GM10248 (cell line): ENCODE measurements at regions not wholly inside any gene's neighbourhood (a gene's known extent, or its start where the extent isn't known, plus 50 kb on each side); places are given as distances from the start of the nearest gene placed in this dataset.

Experiments used
- CTCF ChIA-PET: fragments of 300-600 bp; sonication (Branson Sonifier 250); formaldehyde crosslinking; extraction: SDS; loops from one replicate; lab custom pipeline; 2021; ENCODE audit warnings: antibody characterized with exemption; lab: Yijun Ruan, JAX
- POLR2A ChIA-PET: fragments of 350-650 bp; sonication (Branson Sonifier 250); formaldehyde crosslinking; extraction: SDS; loops from one replicate; lab custom pipeline; 2020; ENCODE audit warnings: antibody characterized with exemption; lab: Yijun Ruan, JAX
- DNase-seq: peaks from one replicate; pipeline ENCODE4 v3.0.0; 2012; ENCODE audit errors: extremely low spot score
- TF ChIP-seq, protein P1 (sequence below): IDR thresholded peaks from 2 replicates; pipeline ENCODE4 v1.5.1; 2012; ENCODE audit warnings: mild to moderate bottlenecking, low read depth; ENCODE audit errors: extremely low read depth, missing control alignments, control extremely low read depth

DNA sequence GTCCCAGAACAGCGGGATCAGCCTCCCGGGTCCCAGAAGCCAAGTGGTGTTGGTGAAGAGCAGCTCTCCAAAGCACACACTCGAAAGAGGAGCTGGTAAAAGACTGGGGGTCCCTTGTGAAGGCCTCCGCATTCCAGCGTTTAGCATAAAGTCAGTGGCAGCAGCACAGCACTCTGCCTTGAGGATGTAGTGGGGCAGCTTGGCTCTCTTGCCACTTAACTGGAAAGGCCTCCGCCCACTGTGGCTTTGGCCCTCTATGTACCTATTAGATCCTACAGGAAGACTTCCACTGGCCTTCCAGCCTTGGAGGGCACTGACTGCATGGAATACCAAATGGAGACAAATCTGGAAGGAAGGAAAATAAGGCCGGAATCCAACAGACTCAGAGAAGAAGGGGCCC lies 1455.3 kb downstream of the BRD1 start:
- ChIA-PET POLR2A (no interaction called here), CTCF (no interaction called here)
- TF ChIP-seq, protein P1, sequence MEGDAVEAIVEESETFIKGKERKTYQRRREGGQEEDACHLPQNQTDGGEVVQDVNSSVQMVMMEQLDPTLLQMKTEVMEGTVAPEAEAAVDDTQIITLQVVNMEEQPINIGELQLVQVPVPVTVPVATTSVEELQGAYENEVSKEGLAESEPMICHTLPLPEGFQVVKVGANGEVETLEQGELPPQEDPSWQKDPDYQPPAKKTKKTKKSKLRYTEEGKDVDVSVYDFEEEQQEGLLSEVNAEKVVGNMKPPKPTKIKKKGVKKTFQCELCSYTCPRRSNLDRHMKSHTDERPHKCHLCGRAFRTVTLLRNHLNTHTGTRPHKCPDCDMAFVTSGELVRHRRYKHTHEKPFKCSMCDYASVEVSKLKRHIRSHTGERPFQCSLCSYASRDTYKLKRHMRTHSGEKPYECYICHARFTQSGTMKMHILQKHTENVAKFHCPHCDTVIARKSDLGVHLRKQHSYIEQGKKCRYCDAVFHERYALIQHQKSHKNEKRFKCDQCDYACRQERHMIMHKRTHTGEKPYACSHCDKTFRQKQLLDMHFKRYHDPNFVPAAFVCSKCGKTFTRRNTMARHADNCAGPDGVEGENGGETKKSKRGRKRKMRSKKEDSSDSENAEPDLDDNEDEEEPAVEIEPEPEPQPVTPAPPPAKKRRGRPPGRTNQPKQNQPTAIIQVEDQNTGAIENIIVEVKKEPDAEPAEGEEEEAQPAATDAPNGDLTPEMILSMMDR: no peak
- DNase-seq: no peak

DNA sequence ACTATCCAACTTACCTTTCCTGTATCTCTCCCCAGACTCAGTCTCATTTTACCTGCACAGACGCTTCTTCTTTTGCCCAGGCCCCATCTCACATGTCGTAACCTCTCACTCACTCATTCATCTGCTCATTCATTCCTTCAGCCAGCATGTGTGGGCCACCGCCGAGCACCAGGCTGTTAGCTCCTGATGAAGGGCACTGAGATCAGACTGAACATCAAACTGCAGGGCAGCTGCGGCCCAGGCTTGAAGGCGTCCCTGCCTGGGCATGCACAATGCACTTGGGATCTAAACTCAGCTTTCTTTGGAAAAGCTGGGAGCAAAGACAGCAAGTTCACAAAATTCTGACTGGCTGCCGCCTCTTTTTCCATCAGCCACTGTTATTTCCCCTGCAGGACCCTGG lies 1456.3 kb downstream of the BRD1 start:
- ChIA-PET POLR2A (no interaction called here), CTCF (no interaction called here)
- no peak for DNase-seq
- TF ChIP-seq, protein P1: no peak

DNA sequence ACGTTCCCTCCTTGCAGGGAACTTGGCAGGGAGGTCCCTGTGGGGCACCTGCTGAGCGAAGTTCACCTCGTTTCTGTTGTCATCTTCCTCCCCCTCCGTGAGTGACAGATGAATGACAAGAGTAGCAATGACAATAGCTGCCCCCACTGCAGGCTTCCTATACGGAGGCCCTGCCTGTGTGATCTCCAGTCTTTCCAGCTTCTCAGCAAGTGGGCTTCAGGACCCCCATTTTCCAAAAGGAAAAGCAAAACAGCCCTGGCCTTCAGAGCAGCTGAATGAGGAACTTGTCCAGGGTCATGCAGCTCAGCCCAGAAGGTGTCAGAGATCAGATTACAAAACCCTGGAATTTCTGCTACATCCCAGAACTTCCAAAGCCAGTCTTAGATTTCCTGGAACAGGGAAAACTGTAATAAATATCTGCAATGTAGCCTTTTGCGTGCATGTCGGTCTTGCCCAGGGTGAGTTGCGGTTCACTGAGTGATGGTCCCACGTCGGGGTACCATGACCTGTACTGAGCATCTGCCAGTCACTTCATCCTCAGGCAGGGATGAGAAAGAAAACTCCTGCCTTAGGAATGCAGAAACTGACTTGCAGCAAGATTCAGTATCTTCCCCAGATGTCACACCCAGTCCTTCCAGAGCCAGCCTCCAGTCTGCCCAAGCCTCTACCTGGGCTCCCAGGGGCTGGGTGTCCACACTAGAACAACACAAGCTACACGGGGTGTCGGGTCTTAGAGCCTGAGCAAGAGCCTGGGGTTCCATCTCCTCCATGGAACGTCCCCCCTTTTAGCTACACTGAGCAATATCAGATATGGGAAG lies 1457.0 kb downstream of the BRD1 start:
- DNase-seq: no peak
- CTCF ChIA-PET: no interaction called here
- POLR2A ChIA-PET: no interaction called here
- TF ChIP-seq, protein P1: no peak

DNA sequence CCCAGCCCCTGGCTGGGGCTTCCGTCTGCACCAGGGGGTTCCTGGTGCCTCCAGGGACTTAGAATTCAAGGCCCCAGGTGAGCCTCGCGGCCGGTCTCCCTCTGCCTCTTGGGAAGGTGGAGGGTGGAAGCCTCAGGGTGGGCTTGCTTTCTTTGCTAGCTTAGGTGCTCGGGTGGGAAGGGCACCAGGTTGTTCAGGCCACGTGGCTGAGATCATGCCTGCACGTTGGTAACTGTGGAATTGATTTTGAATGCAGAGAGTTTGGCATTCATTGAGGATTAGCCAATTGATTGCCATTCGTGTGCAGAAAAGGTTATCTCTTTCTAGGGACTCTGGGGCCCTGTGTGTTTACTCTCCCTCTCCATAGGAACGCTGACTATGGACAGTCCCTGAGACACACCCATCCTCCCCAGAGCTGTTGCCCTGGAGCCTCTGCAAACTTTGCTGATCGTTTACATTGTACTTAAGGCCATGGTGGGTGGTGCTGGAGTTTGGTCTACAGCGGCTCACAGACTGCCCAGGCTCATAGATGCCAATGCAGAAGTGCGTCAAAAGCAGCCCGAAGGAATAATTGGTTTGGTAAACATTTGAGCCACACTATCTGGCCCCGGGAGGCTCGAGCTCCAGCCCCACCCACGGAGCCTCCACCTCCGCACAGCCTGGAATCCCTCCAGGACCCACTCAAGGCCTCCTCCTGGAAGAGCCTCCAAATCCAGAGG lies 1457.7 kb downstream of the BRD1 start:
- ChIA-PET CTCF (no interaction called here), POLR2A (no interaction called here)
- TF ChIP-seq, protein P1: no peak
- no peak for DNase-seq

DNA sequence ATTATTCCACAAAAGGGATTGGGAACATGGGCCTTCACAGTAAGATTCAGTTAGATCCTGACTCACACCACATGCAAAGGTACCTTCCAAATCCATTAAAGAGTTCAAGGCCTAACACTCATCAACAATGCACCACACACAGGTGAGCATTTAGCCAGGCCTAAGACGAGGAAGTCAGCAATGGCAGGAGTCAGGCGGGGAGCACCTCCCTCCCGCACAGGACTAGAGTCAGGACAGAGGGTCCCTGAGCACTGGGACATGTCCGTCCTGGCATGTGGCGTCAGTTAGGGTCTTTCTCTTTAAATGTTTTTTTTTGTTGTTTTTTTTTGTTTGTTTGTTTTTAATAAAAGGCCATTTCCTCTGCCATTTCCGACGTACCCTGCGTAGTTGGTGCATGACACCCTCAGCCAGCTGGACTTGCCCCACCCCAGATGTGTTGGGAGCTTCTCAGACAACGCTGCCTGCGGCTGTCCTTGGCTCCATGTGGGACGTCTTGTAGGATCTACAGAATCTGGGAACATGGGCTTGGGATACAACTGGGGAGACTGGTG lies 1458.6 kb downstream of the BRD1 start:
- DNase-seq: no peak
- ChIA-PET CTCF (no interaction called here), POLR2A (no interaction called here)
- TF ChIP-seq, protein P1: no peak

DNA sequence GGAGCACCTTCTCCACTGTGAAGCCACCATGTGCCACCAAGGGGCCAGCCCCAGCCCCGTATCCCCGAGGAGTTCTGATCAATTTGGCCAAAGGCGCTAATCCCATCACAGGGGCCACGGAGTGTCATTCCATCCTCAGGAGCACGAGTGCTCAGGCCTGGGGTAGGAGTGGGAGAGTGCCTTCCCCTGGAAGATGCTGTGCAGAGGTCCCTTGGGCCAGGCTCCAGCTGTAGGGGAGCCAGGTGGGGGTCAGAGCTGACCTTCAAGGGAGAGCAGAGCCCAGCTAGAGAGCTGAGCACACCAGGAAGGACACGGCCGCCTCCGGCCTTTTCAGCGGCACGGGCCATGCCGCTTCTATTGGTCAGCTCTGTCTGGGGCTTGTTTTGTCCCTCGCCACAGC lies 1459.9 kb downstream of the BRD1 start:
- TF ChIP-seq, protein P1: no peak
- ChIA-PET POLR2A (no interaction called here), CTCF (no interaction called here)
- no peak for DNase-seq
